ENCODE measurements at regions not wholly inside any gene's neighbourhood (a gene's known extent, or its start where the extent isn't known, plus 50 kb on each side); places are given as distances from the start of the nearest gene placed in this dataset.

DNA sequence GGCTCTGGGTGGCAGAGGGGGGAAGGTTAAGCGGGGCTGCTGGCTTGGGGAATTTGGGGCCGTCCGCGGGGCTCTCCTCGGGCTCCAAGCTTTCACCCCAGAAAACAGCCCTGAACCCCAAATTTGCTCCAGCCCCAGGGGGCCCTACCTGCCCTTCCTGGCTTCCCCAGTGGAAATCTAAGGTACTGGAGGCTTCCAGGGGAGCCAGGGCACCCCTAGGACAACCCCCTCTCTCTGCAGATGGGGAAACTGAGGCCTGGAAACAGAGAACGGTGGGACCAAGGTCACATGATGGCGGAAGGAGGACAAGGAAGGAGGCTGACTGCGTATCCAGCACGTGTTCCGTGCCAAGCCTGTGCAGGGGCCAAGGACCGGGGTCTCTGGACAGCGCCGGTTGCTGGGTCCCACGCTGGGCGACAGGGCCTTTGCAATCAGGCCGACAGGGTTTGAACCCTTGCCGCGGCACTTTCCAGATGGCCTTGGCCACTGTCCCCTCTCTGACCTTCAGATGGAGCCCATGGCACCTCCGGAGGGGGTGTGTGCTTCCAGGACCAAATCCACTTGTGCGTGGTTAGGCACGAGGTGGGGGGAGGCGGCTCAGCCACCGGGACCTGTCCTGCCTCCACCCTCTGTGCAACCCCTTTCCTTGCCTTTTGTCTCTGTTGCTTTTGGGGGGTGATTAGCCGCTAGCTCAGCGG is 183.1 kb downstream of the C9orf50 start:
- TF ChIP-seq EZH2 (IDR thresholded peaks at IDR 0.05; ENCODE audit: insufficient read depth, poor library complexity, severe bottlenecking) = no peak
- TF ChIP-seq EZH2phosphoT487 (IDR thresholded peaks at IDR 0.05; ENCODE audit: insufficient read depth, low read depth) = no peak

Measured in GM23248 (cell line).